ENCODE measurements at regions not wholly inside any gene's neighbourhood (a gene's known extent, or its start where the extent isn't known, plus 50 kb on each side); places are given as distances from the start of the nearest gene placed in this dataset.

DNA sequence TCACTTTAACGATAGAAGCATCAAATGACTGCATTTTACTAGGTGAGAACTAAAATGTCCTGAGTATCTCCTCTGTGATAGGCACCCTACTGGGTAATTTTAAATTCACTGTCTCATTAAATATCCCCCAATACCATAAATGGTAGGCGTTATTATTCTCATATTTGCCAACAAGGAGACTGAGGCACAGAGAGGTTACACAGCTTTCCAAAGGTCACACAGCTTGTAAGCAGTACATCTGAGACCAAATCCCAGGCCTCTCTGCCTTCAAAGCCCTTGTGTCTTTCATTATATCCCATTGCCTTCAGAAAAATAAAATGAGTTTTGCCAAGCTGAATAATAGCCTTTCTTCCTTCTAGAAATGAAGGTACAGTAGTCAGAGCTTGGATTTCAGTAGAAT lies 502.6 kb downstream of the HAPSTR1 start:
- no peak for TF ChIP-seq EZH2 (IDR thresholded peaks at IDR 0.05; ENCODE audit: insufficient read depth, poor library complexity, severe bottlenecking)
- no peak for TF ChIP-seq EZH2phosphoT487 (IDR thresholded peaks at IDR 0.05; ENCODE audit: insufficient read depth, low read depth)
